ENCODE measurements at regions not wholly inside any gene's neighbourhood (a gene's known extent, or its start where the extent isn't known, plus 50 kb on each side); places are given as distances from the start of the nearest gene placed in this dataset.
A peak's percentile ranks its signal among the peaks of the same experiment; 100 is the strongest.

GRCh38 chr10:69741252-69741651 lies 60.5 kb upstream of the COL13A1 start:
- Histone ChIP-seq H3K9me3 (ENCODE audit: control insufficient read depth, insufficient read depth, low read length) (no peaks in the 10 kb centered on the region), H3K27me3 (ENCODE audit: control insufficient read depth, insufficient read depth, low read length) (no peaks in the 10 kb centered on the region), H3K4me3 (ENCODE audit: low read depth, low read length) (no peak overlapping the region), H3K27ac (ENCODE audit: low read depth, low read length) (no peak overlapping the region)
- no peak for DNase-seq (ENCODE audit: low read depth, low spot score)
- TF ChIP-seq CTCF (IDR thresholded peaks at IDR 0.05; ENCODE audit: low read depth, low read length) = no peak
- ChIA-PET POLR2A (no interaction called here), CTCF (no interaction called here)

- Histone ChIP-seq H3K9me3 (ENCODE audit: control insufficient read depth, insufficient read depth, low read length) (no peaks in the 10 kb centered on the region), H3K27me3 (ENCODE audit: control insufficient read depth, insufficient read depth, low read length) (no peaks in the 10 kb centered on the region), H3K27ac (ENCODE audit: low read depth, low read length) (no peak overlapping the region), H3K4me3 (ENCODE audit: low read depth, low read length) (no peak overlapping the region)
- POLR2A ChIA-PET = no interaction called here
- CTCF ChIA-PET = interaction anchor here (1.3 to 2.8 kb wide), 6 partner anchors 8 to 173 kb away, joined by 4 to 18 read pairs (median 10); no protein-coding TSS in a partner anchor
- TF ChIP-seq CTCF (IDR thresholded peaks at IDR 0.05; ENCODE audit: low read depth, low read length) = no peak
- no peak for DNase-seq (ENCODE audit: low read depth, low spot score)
Measured at GRCh38 chr10:69741671-69742355, 59.9 kb upstream of the COL13A1 start.

GRCh38 chr10:69742356-69742695 lies 59.4 kb upstream of the COL13A1 start:
- POLR2A ChIA-PET = no interaction called here
- CTCF ChIA-PET = interaction anchor here (0.8 to 2.8 kb wide), 15 partner anchors 9 to 216 kb away, joined by 3 to 18 read pairs (median 5); no protein-coding TSS in a partner anchor

GRCh38 chr10:69742928-69743602 lies 58.6 kb upstream of the COL13A1 start:
- POLR2A ChIA-PET = no interaction called here
- H3K27me3 ChIP-seq (ENCODE audit: control insufficient read depth, insufficient read depth, low read length) = no peaks in the 10 kb centered on the region
- TF ChIP-seq CTCF (IDR thresholded peaks at IDR 0.05; ENCODE audit: low read depth, low read length) = peak; percentile 64
- no peak overlapping the region for H3K27ac ChIP-seq (ENCODE audit: low read depth, low read length)
- H3K9me3 ChIP-seq (ENCODE audit: control insufficient read depth, insufficient read depth, low read length) = no peaks in the 10 kb centered on the region
- H3K4me3 ChIP-seq (ENCODE audit: low read depth, low read length) = no peak overlapping the region
- DNase-seq (ENCODE audit: low read depth, low spot score) = no peak
- CTCF ChIA-PET = interaction anchor here (0.6 to 2.8 kb wide), 19 partner anchors 9 to 216 kb away, joined by 3 to 18 read pairs (median 4); no protein-coding TSS in a partner anchor

More at GRCh38 chr10:69742356-69742695, 59.4 kb upstream of the COL13A1 start:
- no peak overlapping the region for H3K4me3 ChIP-seq (ENCODE audit: low read depth, low read length)
- H3K27me3 ChIP-seq (ENCODE audit: control insufficient read depth, insufficient read depth, low read length) = no peaks in the 10 kb centered on the region
- no peak for TF ChIP-seq CTCF (IDR thresholded peaks at IDR 0.05; ENCODE audit: low read depth, low read length)
- H3K27ac ChIP-seq (ENCODE audit: low read depth, low read length) = no peak overlapping the region
- no peak for DNase-seq (ENCODE audit: low read depth, low spot score)
- no peaks in the 10 kb centered on the region for H3K9me3 ChIP-seq (ENCODE audit: control insufficient read depth, insufficient read depth, low read length)

GRCh38 chr10:69744971-69745370 lies 56.7 kb upstream of the COL13A1 start:
- H3K9me3 ChIP-seq (ENCODE audit: control insufficient read depth, insufficient read depth, low read length) = no peaks in the 10 kb centered on the region
- H3K27ac ChIP-seq (ENCODE audit: low read depth, low read length) = no peak overlapping the region
- no peak for DNase-seq (ENCODE audit: low read depth, low spot score)
- H3K27me3 ChIP-seq (ENCODE audit: control insufficient read depth, insufficient read depth, low read length) = no peaks in the 10 kb centered on the region
- no peak overlapping the region for H3K4me3 ChIP-seq (ENCODE audit: low read depth, low read length)
- CTCF ChIA-PET = interaction anchor here (1.8 kb wide), 1 partner anchor 169 kb away, joined by 8 read pairs; no protein-coding TSS in a partner anchor
- no peak for TF ChIP-seq CTCF (IDR thresholded peaks at IDR 0.05; ENCODE audit: low read depth, low read length)
- POLR2A ChIA-PET = no interaction called here
